DOHH2 (cell line): ENCODE measurements at regions not wholly inside any gene's neighbourhood (a gene's known extent, or its start where the extent isn't known, plus 50 kb on each side); places are given as distances from the start of the nearest gene placed in this dataset.

ENCODE experiments used
- H3F3A ChIP-seq: fragments of 200-600 bp; sonication (generic), shearing (Covaris generic); 2 replicates; pipeline ENCODE4 v1.6.0; 2016; ENCODE audit warnings: antibody characterized with exemption, mild to moderate bottlenecking; ENCODE audit not compliant: control insufficient read depth, insufficient read depth
- H3K27ac ChIP-seq: fragments of 200-600 bp; sonication (generic); 2 replicates; pipeline ENCODE4 v1.5.1; 2014; ENCODE audit warnings: low read depth, mild to moderate bottlenecking, low read length, moderate library complexity
- H3K27me3 ChIP-seq: fragments of 200-600 bp; sonication (generic); 2 replicates; pipeline ENCODE4 v1.6.1; 2014; ENCODE audit warnings: mild to moderate bottlenecking, low read length, mixed read lengths; ENCODE audit not compliant: control insufficient read depth
- H3K36me3 ChIP-seq: fragments of 200-600 bp; sonication (generic); 2 replicates; pipeline ENCODE4 v1.6.1; 2014; ENCODE audit warnings: mild to moderate bottlenecking, low read length, moderate library complexity, mixed read lengths; ENCODE audit not compliant: control insufficient read depth
- H3K4me1 ChIP-seq: fragments of 200-600 bp; sonication (generic); 2 replicates; pipeline ENCODE4 v1.6.1; 2014; ENCODE audit warnings: mild to moderate bottlenecking, low read length, mixed read lengths; ENCODE audit not compliant: control insufficient read depth
- H3K4me2 ChIP-seq: fragments of 200-600 bp; sonication (generic); 2 replicates; pipeline ENCODE4 v1.6.0; 2014; ENCODE audit warnings: mild to moderate bottlenecking, low read length, moderate library complexity
- H3K4me3 ChIP-seq: fragments of 200-600 bp; sonication (generic); 2 replicates; pipeline ENCODE4 v1.5.1; 2014; ENCODE audit warnings: mild to moderate bottlenecking, low read length, mixed read lengths
- H3K79me2 ChIP-seq: fragments of 200-600 bp; sonication (generic); 2 replicates; pipeline ENCODE4 v1.6.1; 2014; ENCODE audit warnings: mild to moderate bottlenecking, low read length, mixed read lengths; ENCODE audit not compliant: control insufficient read depth
- H3K9me2 ChIP-seq: fragments of 200-600 bp; sonication (generic); replicated peaks from 2 replicates; pipeline ENCODE4 v1.6.1; 2014; ENCODE audit warnings: mild to moderate bottlenecking, low read length, mixed read lengths; ENCODE audit not compliant: control insufficient read depth
- H3K9me3 ChIP-seq: fragments of 200-600 bp; sonication (generic); 2 replicates; pipeline ENCODE4 v1.6.1; 2014; ENCODE audit warnings: antibody characterized with exemption, low read length, mixed read lengths; ENCODE audit not compliant: control insufficient read depth, insufficient read depth
- H4K20me1 ChIP-seq: fragments of 200-600 bp; sonication (generic); 2 replicates; pipeline ENCODE4 v1.6.0; 2014; ENCODE audit warnings: low read depth, mild to moderate bottlenecking, antibody characterized with exemption, low read length, moderate library complexity; ENCODE audit not compliant: control insufficient read depth, insufficient read depth
- CTCF ChIP-seq: fragments of 200-600 bp; sonication (generic); IDR thresholded peaks from one replicate; pipeline ENCODE4 v1.5.1; 2014; ENCODE audit warnings: antibody characterized with exemption, mild to moderate bottlenecking, low read depth, low read length; ENCODE audit not compliant: poor library complexity, severe bottlenecking
- EZH2phosphoT487 ChIP-seq: fragments of 200-600 bp; sonication (generic); IDR thresholded peaks from 2 replicates; pipeline ENCODE4 v1.6.1; 2017; ENCODE audit warnings: borderline replicate concordance, mild to moderate bottlenecking, antibody characterized with exemption, low read length, moderate library complexity, mixed read lengths

GRCh38 chr10:2900530-2900929 is 166.8 kb upstream of the PFKP start:
- H3K4me1 ChIP-seq: no peaks in the 10 kb centered on the region
- no peaks in the 10 kb centered on the region for H3K9me3 ChIP-seq
- no peak for TF ChIP-seq EZH2phosphoT487
- no peak for TF ChIP-seq CTCF
- H3K4me3 ChIP-seq: no peak overlapping the region
- H4K20me1 ChIP-seq: no peaks in the 10 kb centered on the region
- H3K9me2 ChIP-seq: no peaks in the 10 kb centered on the region
- no peaks in the 10 kb centered on the region for H3K27me3 ChIP-seq
- no peaks in the 10 kb centered on the region for H3F3A ChIP-seq
- no peaks in the 10 kb centered on the region for H3K79me2 ChIP-seq
- no peak overlapping the region for H3K4me2 ChIP-seq
- no peaks in the 10 kb centered on the region for H3K36me3 ChIP-seq
- no peak overlapping the region for H3K27ac ChIP-seq

GRCh38 chr10:2899246-2899951 is 167.9 kb upstream of the PFKP start:
- Histone ChIP-seq H3F3A (no peaks in the 10 kb centered on the region), H3K4me1 (no peaks in the 10 kb centered on the region), H3K27ac (no peak overlapping the region), H4K20me1 (no peaks in the 10 kb centered on the region), H3K79me2 (no peaks in the 10 kb centered on the region), H3K27me3 (no peaks in the 10 kb centered on the region), H3K4me3 (no peak overlapping the region), H3K9me3 (no peaks in the 10 kb centered on the region), H3K36me3 (no peaks in the 10 kb centered on the region), H3K4me2 (no peak overlapping the region), H3K9me2 (no peaks in the 10 kb centered on the region)
- TF ChIP-seq EZH2phosphoT487 (no peak), CTCF (no peak)

GRCh38 chr10:2898509-2898860 is 168.9 kb upstream of the PFKP start:
- no peak overlapping the region for H3K27ac ChIP-seq
- no peak overlapping the region for H3K4me2 ChIP-seq
- TF ChIP-seq CTCF: no peak
- no peak for TF ChIP-seq EZH2phosphoT487
- H4K20me1 ChIP-seq: no peaks in the 10 kb centered on the region
- no peaks in the 10 kb centered on the region for H3K9me3 ChIP-seq
- no peaks in the 10 kb centered on the region for H3K36me3 ChIP-seq
- H3K9me2 ChIP-seq: no peaks in the 10 kb centered on the region
- H3K4me3 ChIP-seq: no peak overlapping the region
- no peaks in the 10 kb centered on the region for H3K4me1 ChIP-seq
- no peaks in the 10 kb centered on the region for H3F3A ChIP-seq
- no peaks in the 10 kb centered on the region for H3K79me2 ChIP-seq
- no peaks in the 10 kb centered on the region for H3K27me3 ChIP-seq
